Effector CD8-positive, alpha-beta T cell (primary cell): ENCODE measurements at regions not wholly inside any gene's neighbourhood (a gene's known extent, or its start where the extent isn't known, plus 50 kb on each side); places are given as distances from the start of the nearest gene placed in this dataset.

Source experiments
- DNase-seq: peaks from one replicate; lab custom pipeline; 2025; lab: John Stamatoyannopoulos, UW

DNA sequence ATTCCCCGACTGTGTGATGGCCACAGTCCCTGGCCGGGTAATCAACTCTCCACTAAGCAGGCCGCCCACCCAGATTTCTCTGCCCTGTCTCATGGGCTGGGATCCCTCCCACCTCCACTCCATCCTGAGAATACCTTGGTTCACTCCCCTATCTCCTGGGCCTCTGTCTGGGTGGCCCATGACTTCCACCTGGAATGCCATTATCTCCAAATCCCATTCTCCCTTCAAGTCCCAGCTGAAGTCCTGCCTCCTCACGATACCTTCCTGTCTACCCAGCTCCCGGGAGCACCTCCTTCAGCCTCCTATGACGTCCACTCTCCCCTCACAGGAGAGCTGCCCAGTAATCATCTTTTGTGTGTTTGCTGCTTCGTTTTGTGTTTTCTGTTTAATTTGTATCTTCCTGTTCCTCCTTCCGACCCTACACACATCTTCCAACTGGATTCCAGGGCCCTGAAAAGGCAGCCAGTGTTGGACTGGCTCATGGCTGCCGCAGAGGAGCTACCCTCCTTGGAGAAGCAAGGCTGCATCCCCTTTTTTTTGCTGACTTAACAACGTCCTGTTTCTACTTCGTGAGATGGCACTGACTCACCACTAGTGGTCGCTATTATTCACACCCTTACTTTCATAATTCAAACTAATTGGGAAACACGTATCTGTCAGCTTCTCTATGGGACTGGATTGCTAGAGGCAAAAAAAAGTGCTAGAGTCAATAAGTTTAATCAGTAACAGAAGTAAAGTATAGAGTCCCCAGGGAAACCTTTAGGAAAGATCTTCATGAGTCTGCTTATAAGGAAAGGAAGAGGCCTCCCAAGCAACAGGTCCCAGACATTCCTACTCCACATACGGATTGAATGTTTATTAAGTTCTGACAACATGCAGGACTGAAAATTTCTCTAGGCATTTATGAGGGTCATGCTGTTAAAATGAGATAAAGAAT, 171.9 kb upstream of the GATA6 start:
- no peak for DNase-seq

DNA sequence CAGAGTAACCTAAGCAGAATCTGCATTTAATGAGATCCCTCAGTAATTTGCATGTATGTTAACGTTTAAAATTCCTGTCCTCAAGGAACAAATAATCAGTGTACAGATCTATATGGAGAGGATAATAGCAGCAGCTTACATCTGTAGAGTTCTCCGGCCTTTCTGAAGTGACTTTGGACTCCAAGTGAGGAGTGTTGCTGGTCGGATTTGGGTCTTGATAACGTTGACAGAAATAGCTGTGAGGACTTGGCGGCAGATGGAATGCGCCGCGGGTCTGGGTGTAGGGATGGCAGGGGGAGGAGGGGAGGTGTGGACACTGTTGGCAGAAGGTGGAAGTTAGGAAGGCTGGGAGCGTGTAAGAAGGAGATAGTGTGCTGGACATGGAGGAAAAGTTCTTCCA, 170.9 kb upstream of the GATA6 start:
- DNase-seq, result no peak

DNA sequence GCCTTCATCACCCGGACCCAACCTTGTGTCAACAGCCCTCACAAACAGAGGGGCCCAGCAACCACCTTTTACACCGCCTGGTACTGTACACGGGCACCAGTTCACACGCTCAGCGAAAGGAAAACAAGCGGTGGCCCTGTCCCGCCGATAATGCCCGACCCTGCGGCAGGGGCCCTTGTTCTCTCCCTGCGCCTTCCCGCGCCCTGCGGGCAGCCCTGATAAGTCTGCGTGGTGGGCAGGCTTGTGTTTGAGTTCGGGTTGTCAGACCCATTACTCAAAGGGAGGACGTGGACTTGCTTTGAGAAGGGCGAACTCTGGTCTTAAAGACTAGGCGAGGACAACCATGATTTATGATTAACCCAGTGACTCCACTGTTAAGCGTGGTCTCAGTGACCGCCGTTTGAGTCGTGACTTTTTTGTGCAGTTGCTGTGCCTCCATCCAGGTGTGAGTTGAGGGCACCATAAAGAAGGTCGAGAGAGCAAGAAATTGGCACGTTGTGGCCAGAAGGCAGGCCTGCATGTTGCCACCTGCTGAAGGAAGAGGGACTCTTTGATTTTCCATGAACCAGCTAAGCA, 167.4 kb upstream of the GATA6 start:
- no peak for DNase-seq

DNA sequence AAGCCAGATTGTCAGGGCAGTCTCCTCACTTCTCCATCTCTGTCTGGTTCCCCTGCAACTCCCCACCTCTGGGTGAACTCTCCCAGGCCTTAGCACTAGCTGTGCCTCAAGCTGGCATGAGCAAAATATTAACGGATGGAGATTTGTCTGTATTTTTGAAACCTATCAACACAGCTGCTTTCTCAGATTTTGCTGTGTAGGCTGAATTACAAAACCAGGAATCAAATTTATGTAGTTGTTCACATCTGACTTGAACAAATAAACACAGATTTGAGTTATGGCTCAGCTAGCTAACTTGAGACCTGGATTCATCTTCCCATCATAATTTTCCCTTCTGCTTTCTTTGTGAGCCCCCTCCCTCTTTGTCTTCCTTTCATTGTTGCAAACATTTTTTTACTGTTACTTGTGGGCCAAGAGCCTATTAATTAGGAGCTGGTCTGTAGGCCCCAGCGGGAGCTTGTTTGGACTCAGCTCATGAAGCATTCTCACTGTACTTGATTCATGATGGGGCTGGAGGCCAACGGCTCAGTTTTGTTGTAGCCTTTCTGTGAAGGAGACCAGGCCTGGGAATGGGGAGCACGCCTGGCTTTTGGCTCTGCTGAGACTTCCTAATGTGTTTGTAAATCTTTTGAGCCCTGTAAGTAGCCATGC, 164.1 kb upstream of the GATA6 start:
- no peak for DNase-seq

DNA sequence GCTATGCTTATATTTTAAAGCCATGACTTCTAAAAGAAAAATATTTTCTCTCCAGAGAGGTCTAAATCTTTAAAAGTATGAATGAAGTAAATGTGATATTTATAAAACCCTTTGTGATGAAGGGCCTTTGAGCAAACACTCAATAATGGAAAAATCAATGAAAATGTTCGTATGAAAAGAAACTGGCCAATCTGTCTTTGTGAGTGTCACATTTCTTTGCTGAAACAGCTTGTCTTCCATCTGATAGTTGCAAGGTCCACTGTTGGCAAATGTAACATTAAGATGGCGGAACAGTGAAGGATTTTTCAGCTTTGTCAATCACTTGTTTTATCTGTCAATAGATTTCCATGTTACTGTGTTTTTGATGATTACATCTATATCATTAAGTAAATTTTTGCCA, 162.9 kb upstream of the GATA6 start:
- DNase-seq, result no peak

DNA sequence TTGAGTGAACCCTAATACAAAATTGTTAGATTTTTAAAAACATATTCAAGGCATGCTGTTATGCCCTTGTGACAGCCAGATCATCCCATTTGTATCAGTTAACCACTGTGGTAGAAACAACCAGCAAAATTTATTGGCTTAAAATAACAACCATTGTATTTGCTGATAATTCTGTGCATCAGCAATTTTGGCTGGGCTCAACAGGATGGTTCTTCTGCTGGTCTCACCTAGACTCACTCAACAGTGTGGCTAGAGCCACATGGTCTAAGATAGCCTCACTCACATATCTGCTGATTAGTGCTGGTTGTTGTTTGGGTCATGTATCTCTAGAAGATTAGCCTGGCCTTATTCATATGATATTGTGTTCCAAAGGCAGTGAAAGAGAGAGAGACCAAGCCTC, 160.1 kb upstream of the GATA6 start:
- DNase-seq, result no peak

DNA sequence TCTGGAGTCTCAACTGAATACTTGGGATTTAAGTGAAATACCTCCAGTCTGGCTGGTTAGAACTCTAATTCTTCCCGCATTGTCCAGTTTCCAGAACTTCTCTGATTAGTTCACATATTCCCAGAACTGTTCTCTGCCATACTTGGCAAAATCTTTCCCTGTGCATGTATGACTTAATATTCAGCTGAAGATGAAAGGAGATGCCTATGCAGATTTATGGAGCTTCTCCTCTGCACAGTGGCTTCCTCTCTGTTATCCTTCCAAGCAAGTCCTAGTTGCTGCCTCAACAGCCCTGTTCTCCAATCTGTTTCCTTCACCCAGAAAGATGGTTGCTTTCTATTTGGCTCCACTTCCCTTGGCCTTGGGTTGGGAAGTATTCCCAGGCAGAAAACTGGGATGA, 155.4 kb upstream of the GATA6 start:
- DNase-seq, result no peak

DNA sequence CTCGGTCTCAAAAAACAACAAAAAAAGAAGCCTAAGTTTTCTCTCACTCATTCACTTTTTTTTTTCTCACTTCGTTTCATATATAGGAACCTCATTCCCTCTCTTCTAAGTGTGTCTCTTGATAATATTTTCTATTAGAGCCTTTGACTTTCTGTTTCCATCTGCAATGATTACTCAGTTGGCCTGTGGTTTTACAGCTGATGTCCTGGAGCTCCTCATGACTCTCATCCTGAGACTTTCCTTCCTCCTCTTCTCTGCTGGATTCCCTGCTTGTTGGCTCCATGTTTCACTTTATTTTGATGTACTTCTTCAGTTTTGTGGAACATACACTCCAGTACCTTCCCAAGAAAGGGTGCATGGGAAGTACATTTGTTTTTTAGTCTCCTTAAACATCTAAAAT, 154.2 kb upstream of the GATA6 start:
- no peak for DNase-seq

DNA sequence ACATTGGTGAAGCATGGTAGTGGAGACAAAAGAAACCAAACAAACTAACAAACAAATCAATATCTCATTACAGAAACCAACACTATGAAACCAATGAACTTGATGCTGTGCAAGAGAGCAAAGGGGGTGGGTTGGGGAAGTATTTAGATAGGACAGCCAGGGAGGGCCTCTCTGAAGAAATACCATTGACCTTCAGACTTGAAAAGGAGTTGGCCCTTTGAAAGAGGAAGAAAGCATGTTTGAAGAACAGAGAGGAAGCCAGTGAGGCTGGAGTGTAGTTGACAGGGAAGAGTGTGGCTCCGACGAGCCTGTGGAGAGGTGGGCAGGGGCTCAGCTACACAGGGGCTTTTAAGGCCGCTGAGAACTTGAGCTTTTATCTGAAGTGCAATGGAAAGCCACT, 151.0 kb upstream of the GATA6 start:
- no peak for DNase-seq

DNA sequence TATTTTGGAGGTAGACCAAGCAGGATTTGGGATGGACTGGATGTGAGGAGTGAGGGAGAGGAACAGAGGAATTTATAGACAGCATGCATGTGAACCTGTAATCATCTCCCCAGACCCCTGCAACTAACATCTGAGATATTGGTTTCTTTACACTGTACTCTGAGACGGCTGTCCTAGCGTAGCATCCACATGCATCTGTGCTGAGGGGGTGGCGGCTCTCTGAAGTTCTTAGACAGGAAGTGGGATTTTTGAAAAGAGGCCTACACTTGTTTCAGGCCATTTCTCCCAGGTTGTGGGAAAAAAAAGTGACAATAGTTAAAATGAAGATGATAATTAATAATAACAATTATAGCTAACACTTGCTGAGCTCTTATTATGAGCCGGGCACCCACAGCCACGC, 150.2 kb upstream of the GATA6 start:
- DNase-seq, result no peak

DNA sequence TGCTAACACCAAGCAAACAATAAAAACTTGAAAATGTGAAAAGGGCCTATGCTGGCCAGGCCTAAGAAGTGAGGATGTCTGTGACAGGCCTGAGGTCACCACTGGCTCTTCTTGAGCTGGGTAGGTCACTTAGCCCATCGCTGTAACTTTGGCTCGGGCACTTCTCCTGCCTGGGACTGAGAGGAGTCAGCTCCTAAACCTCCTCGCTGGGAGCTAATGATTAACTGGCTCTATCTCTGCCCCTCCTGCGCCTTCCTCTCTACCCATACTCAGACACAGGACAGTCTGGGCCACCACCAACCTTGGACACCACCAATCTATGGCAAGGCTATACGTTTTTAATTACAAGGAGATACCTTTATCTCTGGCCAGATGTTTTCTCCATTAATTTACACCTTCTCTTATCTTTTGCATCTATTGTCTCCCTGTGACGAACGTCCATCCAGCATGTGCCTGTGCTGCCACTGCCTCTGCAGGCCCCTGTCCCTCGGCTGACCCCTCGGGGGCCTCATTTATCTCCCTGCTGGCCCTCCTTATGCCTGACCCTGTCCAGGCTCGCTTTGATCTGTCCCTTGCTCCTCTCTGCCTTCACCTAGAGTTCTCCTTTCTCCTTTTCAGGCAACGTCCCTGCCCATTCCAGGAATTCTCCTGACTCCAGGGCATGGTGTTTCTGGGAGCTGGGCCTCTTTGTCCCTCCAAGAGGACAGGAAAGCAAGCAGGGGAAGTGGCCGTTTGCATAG, 149.1 kb upstream of the GATA6 start:
- DNase-seq, result no peak

DNA sequence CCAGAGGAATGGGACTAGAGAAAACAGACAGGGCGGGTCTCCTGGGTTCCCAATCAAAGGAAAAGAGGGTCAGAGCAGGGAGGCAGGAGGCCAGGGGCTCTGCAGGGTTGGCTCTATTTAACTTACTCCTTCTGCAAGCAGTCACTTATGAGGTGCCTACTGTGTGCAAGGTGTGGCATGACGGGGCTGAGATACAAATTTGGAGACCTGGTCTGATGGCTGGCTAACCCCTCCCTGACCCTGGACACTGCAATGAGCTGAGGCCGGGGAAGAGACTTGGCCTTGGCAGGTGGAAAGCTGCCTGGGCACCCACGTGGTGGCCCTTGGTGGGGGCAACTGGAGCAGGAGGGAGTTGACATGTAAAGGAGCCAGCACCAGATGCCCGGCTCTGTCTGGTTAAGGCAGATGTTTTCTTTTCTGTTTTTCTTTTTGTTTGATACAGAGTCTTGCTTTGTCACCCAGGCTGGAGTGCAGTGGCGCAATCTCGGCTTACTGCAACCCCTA, 148.5 kb upstream of the GATA6 start:
- no peak for DNase-seq

DNA sequence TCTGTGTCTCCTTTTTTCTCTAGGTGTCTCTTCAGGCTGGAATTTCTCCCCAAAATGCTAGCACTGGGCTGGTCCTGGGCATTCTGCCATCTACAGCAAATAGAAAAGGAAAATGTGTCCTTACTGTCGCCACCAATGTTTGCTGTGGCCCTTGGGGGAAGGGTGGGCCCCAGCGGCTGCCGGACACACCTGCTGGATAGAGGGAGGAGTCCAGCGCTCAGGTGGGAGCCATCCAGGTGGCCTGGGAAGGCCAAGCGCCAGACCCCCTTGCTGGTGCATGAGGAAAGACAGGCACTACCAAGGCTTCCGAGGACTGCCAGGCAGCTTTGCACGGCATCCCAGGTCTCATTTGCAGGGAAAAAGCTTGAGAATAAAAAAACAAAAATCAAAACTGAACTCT, 147.7 kb upstream of the GATA6 start:
- no peak for DNase-seq

DNA sequence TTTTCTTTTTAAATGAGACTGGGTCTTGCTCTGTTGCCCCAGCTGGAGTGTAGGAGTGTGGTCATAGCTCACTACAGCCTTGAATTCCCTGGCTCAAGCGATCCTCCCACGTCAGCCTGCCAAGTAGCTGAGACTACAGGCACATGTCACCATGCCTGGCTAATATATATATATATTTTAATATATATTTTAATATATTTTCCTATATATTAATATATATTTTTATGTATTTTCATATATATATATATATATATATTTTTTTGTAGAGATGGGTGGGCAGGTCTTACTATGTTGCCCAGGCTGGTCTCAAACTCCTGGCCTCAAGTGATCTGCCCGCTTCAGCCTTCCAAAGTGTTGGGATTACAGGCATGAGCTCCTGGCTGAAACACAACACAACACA, 144.5 kb upstream of the GATA6 start:
- no peak for DNase-seq

DNA sequence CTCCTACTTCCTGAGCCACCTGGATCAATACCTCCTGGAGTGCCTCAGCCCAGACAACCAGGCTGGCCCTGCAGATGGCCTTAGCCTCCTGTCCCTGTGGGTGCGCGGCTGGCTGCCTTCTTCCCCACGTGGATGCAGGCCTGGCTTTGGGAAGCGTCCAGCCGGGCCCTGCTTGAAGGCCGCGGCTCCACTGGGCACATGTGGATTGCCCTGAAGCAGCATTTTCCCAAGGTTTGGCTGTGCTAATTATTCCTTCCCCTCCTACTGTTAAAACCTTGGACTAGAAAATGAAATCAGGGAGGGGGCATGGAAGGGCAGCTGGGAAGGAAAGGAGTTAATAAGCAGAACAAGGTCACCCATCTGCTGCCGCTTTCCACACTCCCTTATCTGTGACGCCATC, 143.0 kb upstream of the GATA6 start:
- no peak for DNase-seq

DNA sequence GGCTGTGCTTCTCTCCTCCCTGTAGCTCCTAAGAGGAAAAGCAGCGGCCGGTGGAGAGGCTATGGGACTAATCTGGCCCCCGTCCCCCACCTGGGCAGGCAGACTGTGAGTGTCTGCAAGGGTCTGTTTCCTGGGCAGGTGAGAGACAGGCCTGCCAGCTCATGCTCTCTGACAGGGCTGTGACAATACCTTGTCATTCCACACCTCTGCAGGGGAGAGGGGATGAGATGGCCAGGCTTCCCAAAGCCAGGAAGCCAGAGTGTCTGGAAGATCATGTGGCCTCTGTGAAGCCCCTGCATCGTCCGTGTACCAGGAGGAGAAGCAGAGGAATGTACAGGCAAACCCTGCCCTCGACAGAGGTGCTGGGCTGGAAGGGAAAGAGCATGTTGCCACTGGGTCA, 142.5 kb upstream of the GATA6 start:
- no peak for DNase-seq

DNA sequence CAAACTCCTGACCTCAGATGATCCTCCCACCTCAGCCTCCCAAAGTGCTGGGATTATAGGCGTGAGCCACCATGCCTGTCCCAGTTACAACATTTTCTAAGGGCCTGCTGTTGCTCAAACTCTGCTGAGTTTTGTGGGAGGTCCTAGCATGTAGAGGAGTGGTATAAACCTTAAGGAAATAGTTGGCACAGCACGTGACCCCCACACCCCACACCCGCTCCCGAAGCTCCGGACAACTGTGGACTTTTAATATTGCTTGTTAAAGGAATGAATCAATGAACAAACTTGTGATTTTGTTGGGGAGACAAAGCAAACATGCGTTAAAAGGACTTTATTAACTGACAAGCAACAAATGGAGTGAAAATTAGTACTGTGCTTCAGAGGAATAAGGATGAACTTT, 137.8 kb upstream of the GATA6 start:
- DNase-seq, result no peak

DNA sequence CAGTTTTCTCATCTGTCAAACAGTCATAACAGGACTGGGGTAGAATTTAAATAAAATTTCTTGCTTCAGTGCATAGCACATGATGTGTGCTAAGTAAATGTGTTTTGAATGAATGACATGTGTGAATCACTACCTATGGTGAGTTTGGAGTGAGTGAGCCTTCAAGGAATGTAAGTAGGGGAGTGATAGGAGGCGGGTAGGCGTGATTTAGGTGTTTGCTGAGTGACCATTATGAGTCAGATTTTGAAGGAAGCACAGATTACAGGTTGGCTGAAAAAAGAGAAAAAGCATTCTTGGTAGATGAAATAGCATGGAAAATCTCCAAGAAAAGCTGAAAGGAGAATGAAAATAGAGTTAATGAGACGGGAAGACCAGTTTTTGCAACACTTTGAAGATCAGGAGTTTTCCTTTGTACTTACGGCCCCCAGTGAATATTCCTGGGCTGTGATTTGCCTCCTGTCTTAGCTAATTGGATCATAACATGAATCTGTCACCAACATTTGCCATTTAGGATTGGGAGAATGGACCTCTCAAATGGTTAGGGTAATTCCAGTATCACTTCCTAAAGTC, 136.9 kb upstream of the GATA6 start:
- DNase-seq, result no peak

DNA sequence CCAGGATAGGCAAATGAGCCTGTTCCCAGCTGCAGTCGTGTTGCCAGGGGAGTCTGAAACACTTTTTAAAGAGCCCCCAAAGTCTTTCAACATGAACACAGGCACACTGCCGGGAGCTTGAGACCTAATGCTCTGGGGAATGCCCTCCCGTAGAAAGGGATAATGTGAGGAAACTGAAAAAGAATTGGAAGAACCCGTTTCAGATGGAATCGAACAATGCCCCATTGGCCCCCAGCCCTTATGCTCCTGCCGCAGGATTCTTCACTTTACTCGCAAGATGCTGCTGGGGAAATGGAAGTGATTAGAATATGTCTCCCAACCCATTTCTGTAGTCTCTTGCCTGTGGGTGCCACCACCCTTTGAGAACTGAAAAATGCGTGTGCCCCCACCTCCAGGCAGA, 136.3 kb upstream of the GATA6 start:
- no peak for DNase-seq

DNA sequence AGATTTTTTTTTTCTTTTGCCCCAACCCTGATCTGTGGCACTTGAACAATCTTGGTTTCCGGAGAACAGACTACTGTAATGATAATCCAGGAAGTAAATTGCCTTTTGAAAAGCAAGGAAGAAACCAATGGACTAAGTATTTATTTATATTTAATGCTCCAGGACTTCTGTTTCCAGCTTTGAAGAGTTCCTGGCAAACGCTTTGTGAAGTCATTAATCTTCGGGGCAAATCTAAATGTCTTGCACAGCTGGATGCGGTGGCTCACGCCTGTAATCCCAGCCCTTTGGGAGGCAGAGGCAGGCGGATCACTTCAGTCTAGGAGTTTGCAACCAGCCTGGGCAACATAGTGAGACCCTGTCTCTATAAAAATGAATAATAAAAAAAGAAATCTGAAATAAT, 135.1 kb upstream of the GATA6 start:
- no peak for DNase-seq

DNA sequence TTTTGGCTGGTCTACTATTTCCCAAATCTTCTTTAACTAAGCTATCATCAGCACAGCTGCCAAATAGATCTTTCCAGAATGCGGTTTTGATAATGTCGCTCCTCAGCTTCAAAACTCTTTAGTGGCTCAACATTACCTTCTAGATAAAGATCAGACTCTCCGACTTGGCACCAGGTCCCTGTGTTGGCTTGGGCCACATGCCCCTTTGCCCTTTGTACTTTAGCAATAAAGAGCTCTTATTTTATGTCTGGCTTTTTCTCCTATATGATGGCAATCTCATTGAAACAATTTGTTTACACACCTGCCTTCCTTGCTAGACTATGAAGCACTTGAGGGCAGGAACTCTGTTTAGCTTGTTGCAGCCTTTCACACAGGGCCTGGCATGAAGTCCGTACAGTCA, 128.9 kb upstream of the GATA6 start:
- DNase-seq, result no peak

DNA sequence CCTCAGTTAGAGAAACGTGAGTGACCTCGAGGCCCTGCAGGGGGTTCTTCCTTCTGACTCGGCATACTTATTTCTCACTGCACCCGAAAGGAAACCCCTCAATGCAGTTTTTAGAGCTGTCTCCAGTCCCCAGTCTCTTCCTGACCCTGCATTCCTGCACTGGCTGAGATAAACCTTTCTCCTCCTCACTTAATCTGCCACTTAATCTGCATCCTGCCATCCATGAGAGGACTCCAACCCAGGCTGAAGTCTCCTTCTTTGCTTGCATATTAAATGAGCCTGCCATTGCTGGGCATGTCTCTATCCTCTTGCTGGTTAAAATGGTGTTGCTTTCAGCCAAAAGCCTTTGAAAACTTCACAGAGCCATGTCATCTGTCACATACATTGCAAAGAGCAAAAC, 125.6 kb upstream of the GATA6 start:
- DNase-seq, result no peak
